NK-92 treated with Interleukin-12 subunit alpha and Interleukin-12 subunit beta, amount 100 ng/mL, for 24 hours (cell line): ENCODE measurements at regions not wholly inside any gene's neighbourhood (a gene's known extent, or its start where the extent isn't known, plus 50 kb on each side); places are given as distances from the start of the nearest gene placed in this dataset.

Experiments
- DNase-seq: peaks from one replicate; lab custom pipeline; 2025; lab: John Stamatoyannopoulos, UW

- no peak for DNase-seq
These were observed 480.9 kb downstream of the TSN start for GRCh38 chr2:122236152-122236874.

- no peak for DNase-seq
These were observed 481.5 kb downstream of the TSN start for GRCh38 chr2:122236925-122237324.

GRCh38 chr2:122237450-122237849, 482.0 kb downstream of the TSN start:
- no peak for DNase-seq

- DNase-seq: no peak
These were observed 482.6 kb downstream of the TSN start for GRCh38 chr2:122238006-122238559.

GRCh38 chr2:122239440-122239839, 484.0 kb downstream of the TSN start:
- DNase-seq: no peak

- DNase-seq: no peak
These were observed 489.3 kb downstream of the TSN start for GRCh38 chr2:122244598-122245229.

- no peak for DNase-seq
These were observed 494.2 kb downstream of the TSN start for GRCh38 chr2:122249673-122250072.

GRCh38 chr2:122251158-122251557, 495.7 kb downstream of the TSN start:
- DNase-seq: no peak

GRCh38 chr2:122251566-122251965, 496.1 kb downstream of the TSN start:
- no peak for DNase-seq

GRCh38 chr2:122255924-122256323, 500.5 kb downstream of the TSN start:
- no peak for DNase-seq

GRCh38 chr2:122261911-122262310, 506.5 kb downstream of the TSN start:
- no peak for DNase-seq

- DNase-seq: no peak
These were observed 508.3 kb downstream of the TSN start for GRCh38 chr2:122263746-122264145.

- no peak for DNase-seq
These were observed 511.2 kb downstream of the TSN start for GRCh38 chr2:122266636-122267035.

- no peak for DNase-seq
These were observed 512.5 kb downstream of the TSN start for GRCh38 chr2:122267947-122268346.

- no peak for DNase-seq
These were observed 518.5 kb downstream of the TSN start for GRCh38 chr2:122273785-122274419.

GRCh38 chr2:122277956-122278355, 522.5 kb downstream of the TSN start:
- no peak for DNase-seq

- DNase-seq: no peak
These were observed 545.3 kb downstream of the TSN start for GRCh38 chr2:122300758-122301157.

- no peak for DNase-seq
These were observed 552.3 kb downstream of the TSN start for GRCh38 chr2:122307763-122308162.

GRCh38 chr2:122315306-122315705, 559.9 kb downstream of the TSN start:
- DNase-seq: no peak

GRCh38 chr2:122319539-122320132, 564.2 kb downstream of the TSN start:
- DNase-seq: no peak

GRCh38 chr2:122322815-122323214, 567.4 kb downstream of the TSN start:
- DNase-seq: no peak

- DNase-seq: no peak
These were observed 568.5 kb downstream of the TSN start for GRCh38 chr2:122323927-122324326.

GRCh38 chr2:122326471-122326870, 571.0 kb downstream of the TSN start:
- DNase-seq: no peak
